GM23338 (cell line): ENCODE measurements at regions not wholly inside any gene's neighbourhood (a gene's known extent, or its start where the extent isn't known, plus 50 kb on each side); places are given as distances from the start of the nearest gene placed in this dataset.

ENCODE experiments used
- ATAC-seq: fragments of 200-7000 bp; cut with Tn5 transposase; 3 replicates; pipeline ENCODE4 v1.9.1; 2020
- DNase-seq: peaks from one replicate; pipeline ENCODE4 v3.0.0-alpha.2; 2015; ENCODE audit warnings: low spot score
- H2AFZ ChIP-seq: fragments of 200-600 bp; sonication (generic); 2 replicates; pipeline ENCODE4 v1.8.0; 2016; ENCODE audit warnings: antibody characterized with exemption, mild to moderate bottlenecking, moderate library complexity
- H3F3A ChIP-seq: fragments of 200-600 bp; sonication (generic); replicated peaks from 2 replicates; pipeline ENCODE4 v1.8.0; 2017; ENCODE audit warnings: antibody characterized with exemption, mixed run types, low read depth
- H3K27ac ChIP-seq: fragments of 200-600 bp; sonication (generic); 2 replicates; pipeline ENCODE4 v1.6.1; 2016; ENCODE audit warnings: low read depth
- H3K27me3 ChIP-seq: fragments of 200-600 bp; sonication (generic); 2 replicates; pipeline ENCODE4 v1.8.0; 2016; ENCODE audit warnings: mild to moderate bottlenecking, mixed run types, moderate library complexity; ENCODE audit not compliant: insufficient read depth
- H3K36me3 ChIP-seq: fragments of 200-600 bp; sonication (generic); 2 replicates; pipeline ENCODE4 v1.8.0; 2016; ENCODE audit warnings: mild to moderate bottlenecking; ENCODE audit not compliant: insufficient read depth
- H3K4me1 ChIP-seq: fragments of 200-600 bp; sonication (generic); 2 replicates; pipeline ENCODE4 v1.8.0; 2016; ENCODE audit warnings: mild to moderate bottlenecking, moderate library complexity; ENCODE audit not compliant: insufficient read depth
- H3K4me2 ChIP-seq: fragments of 200-600 bp; sonication (generic); 2 replicates; pipeline ENCODE4 v1.7.1; 2017; ENCODE audit warnings: mixed run types
- H3K4me3 ChIP-seq: fragments of 200-600 bp; sonication (generic); 2 replicates; pipeline ENCODE4 v1.6.1; 2016; ENCODE audit warnings: mixed run types
- H3K79me2 ChIP-seq: fragments of 200-600 bp; sonication (generic); replicated peaks from 2 replicates; pipeline ENCODE4 v1.8.0; 2017; ENCODE audit warnings: mild to moderate bottlenecking; ENCODE audit not compliant: insufficient read depth
- H3K9me2 ChIP-seq: fragments of 200-600 bp; sonication (generic); 2 replicates; pipeline ENCODE4 v1.8.0; 2017; ENCODE audit not compliant: insufficient read depth
- H4K20me1 ChIP-seq: fragments of 200-600 bp; sonication (generic); replicated peaks from 2 replicates; pipeline ENCODE4 v1.8.0; 2017; ENCODE audit warnings: mild to moderate bottlenecking; ENCODE audit not compliant: insufficient read depth
- H3K27ac Mint-ChIP-seq: 2 replicates; pipeline ENCODE4 v1.8.0; 2020; ENCODE audit warnings: inconsistent platforms, mild to moderate bottlenecking, moderate library complexity, mixed read lengths
- H3K27me3 Mint-ChIP-seq: 3 replicates; pipeline ENCODE4 v1.8.0; 2022; ENCODE audit warnings: low read depth, mild to moderate bottlenecking, moderate library complexity, mixed read lengths, inconsistent platforms; ENCODE audit not compliant: insufficient read depth, poor library complexity
- H3K36me3 Mint-ChIP-seq: 3 replicates; pipeline ENCODE4 v1.8.0; 2021; ENCODE audit warnings: low read depth, mild to moderate bottlenecking, inconsistent platforms, moderate library complexity, mixed read lengths
- H3K4me1 Mint-ChIP-seq: 3 replicates; pipeline ENCODE4 v1.8.0; 2020; ENCODE audit warnings: mild to moderate bottlenecking, inconsistent platforms, mixed read lengths
- H3K4me3 Mint-ChIP-seq: 3 replicates; pipeline ENCODE4 v1.8.0; 2021; ENCODE audit warnings: moderate library complexity, mild to moderate bottlenecking, inconsistent platforms, mixed read lengths
- H3K9me3 Mint-ChIP-seq: 3 replicates; pipeline ENCODE4 v1.8.0; 2020; ENCODE audit warnings: moderate library complexity, mild to moderate bottlenecking, inconsistent platforms, mixed read lengths
- CREB1 ChIP-seq: fragments of 250-450 bp; sonication (Bioruptor Pico); IDR thresholded peaks from 2 replicates; pipeline ENCODE4 v1.5.0; 2020; ENCODE audit warnings: low read depth, mild to moderate bottlenecking, moderate library complexity
- ETS1 ChIP-seq: IDR thresholded peaks from 2 replicates; pipeline ENCODE4 v1.6.1; 2016; ENCODE audit warnings: antibody characterized with exemption
- EZH2 ChIP-seq: fragments of 200-600 bp; sonication (generic); IDR thresholded peaks from one replicate; pipeline ENCODE4 v1.8.0; 2017; ENCODE audit warnings: antibody characterized with exemption, mild to moderate bottlenecking, low read depth; ENCODE audit not compliant: unreplicated experiment
- STAT1 ChIP-seq: IDR thresholded peaks from one replicate; pipeline ENCODE4 v1.6.1; 2016; ENCODE audit warnings: antibody characterized with exemption; ENCODE audit not compliant: unreplicated experiment
- ZNF331 ChIP-seq: fragments of 250-450 bp; sonication (Bioruptor Pico); IDR thresholded peaks from 2 replicates; pipeline ENCODE4 v1.5.0; 2020; ENCODE audit warnings: low read depth, mild to moderate bottlenecking, moderate library complexity
- ZNF462 ChIP-seq: fragments of 250-450 bp; sonication (Bioruptor Pico); IDR thresholded peaks from 2 replicates; pipeline ENCODE4 v1.5.0; 2020; ENCODE audit warnings: mild to moderate bottlenecking, moderate library complexity

- Histone ChIP-seq H3F3A (no peaks in the 10 kb centered on the region), H3K9me2 (0 out of 2 replicates have a peak, but pooled peaks cover 3% of the 10 kb centered on the region), H3K4me2 (no peak overlapping the region), H3K4me3 (no peak overlapping the region), H3K27ac (no peak overlapping the region), H3K79me2 (no peaks in the 10 kb centered on the region), H3K4me1 (peaks cover 5% of the 10 kb centered on the region; the same call in 1 of the 2 replicates), H3K27me3 (no peaks in the 10 kb centered on the region), H4K20me1 (no peaks in the 10 kb centered on the region), H3K36me3 (no peaks in the 10 kb centered on the region), H2AFZ (no peak overlapping the region)
- no peak for ATAC-seq
- no peaks in the 10 kb centered on the region; the same call in 2 of the 3 replicates for H3K9me3 Mint-ChIP-seq
- H3K4me3 Mint-ChIP-seq, result no peak overlapping the region
- no peak for DNase-seq
- no peak overlapping the region for H3K27ac Mint-ChIP-seq
- TF ChIP-seq CREB1 (CRISPR knock-in tag), result no peak
- no peak for TF ChIP-seq ZNF462 (CRISPR knock-in tag)
- no peak for TF ChIP-seq ETS1
- H3K4me1 Mint-ChIP-seq, result no peaks in the 10 kb centered on the region
- no peaks in the 10 kb centered on the region for H3K36me3 Mint-ChIP-seq
- H3K27me3 Mint-ChIP-seq, result peaks cover 3% of the 10 kb centered on the region
Observed at GRCh38 chr3:18872466-18872865, 275.8 kb upstream of the KCNH8 start.

- DNase-seq, result no peak
- Mint-ChIP-seq H3K9me3 (no peaks in the 10 kb centered on the region; the same call in 2 of the 3 replicates), H3K36me3 (no peaks in the 10 kb centered on the region), H3K27ac (no peak overlapping the region), H3K4me3 (no peak overlapping the region), H3K4me1 (no peaks in the 10 kb centered on the region), H3K27me3 (peaks cover 3% of the 10 kb centered on the region)
- Histone ChIP-seq H3K9me2 (0 out of 2 replicates have a peak, but pooled peaks cover 3% of the 10 kb centered on the region), H3K4me3 (no peak overlapping the region), H3K27ac (no peak overlapping the region), H3K36me3 (no peaks in the 10 kb centered on the region), H2AFZ (no peak overlapping the region), H3K4me2 (no peak overlapping the region), H3K79me2 (no peaks in the 10 kb centered on the region), H4K20me1 (no peaks in the 10 kb centered on the region), H3K27me3 (no peaks in the 10 kb centered on the region), H3F3A (no peaks in the 10 kb centered on the region), H3K4me1 (peaks cover 5% of the 10 kb centered on the region; the same call in 1 of the 2 replicates)
- no peak for TF ChIP-seq EZH2
- TF ChIP-seq ZNF331 (CRISPR knock-in tag), result no peak
- no peak for TF ChIP-seq STAT1
- no peak for ATAC-seq
Observed at GRCh38 chr3:18870642-18871041, 277.7 kb upstream of the KCNH8 start.
